Sciatic nerve (tissue), 2 donors: ENCODE measurements at regions not wholly inside any gene's neighbourhood (a gene's known extent, or its start where the extent isn't known, plus 50 kb on each side); places are given as distances from the start of the nearest gene placed in this dataset.

Experiments
- ATAC-seq: fragments of 200-7000 bp; cut with Tn5 transposase; one replicate; pipeline ENCODE4 v1.9.1; 2020; ENCODE audit warnings: mild to moderate bottlenecking, moderate library complexity
- DNase-seq: peaks from one replicate; pipeline ENCODE4 v3.0.0-alpha.2; 2020; ENCODE audit warnings: low spot score
- intact Hi-C: fragments of 100-400 bp; cut with DNase I; formaldehyde crosslinking; loops from one replicate; pipeline ENCODE4 v1.14.2; 2022
- donor health status: DM: no; HTN: no; CAD: no.
- donor health status: DM: no; HTN: no; CAD: no.

- ATAC-seq, result peak; percentile 23
- DNase-seq, result no peak
- intact Hi-C loops, result no loop called here
Observed at GRCh38 chr9:115945009-115945431, 208.6 kb upstream of the PAPPA start.

GRCh38 chr9:115946530-115946929, 207.1 kb upstream of the PAPPA start:
- intact Hi-C loops, result no loop called here
- no peak for DNase-seq
- no peak for ATAC-seq

- DNase-seq, result no peak
- intact Hi-C loops, result no loop called here
- ATAC-seq, result no peak
Observed at GRCh38 chr9:115951977-115952376, 201.6 kb upstream of the PAPPA start.

GRCh38 chr9:115952430-115953292, 200.9 kb upstream of the PAPPA start:
- DNase-seq (no peak), ATAC-seq (no peak)
- intact Hi-C loops, result no loop called here

GRCh38 chr9:115956371-115956770, 197.2 kb upstream of the PAPPA start:
- no peak for DNase-seq
- intact Hi-C loops, result no loop called here
- ATAC-seq, result no peak

- no peak for ATAC-seq
- intact Hi-C loops, result no loop called here
- no peak for DNase-seq
Observed at GRCh38 chr9:115957585-115957984, 196.0 kb upstream of the PAPPA start.

- intact Hi-C loops, result no loop called here
- DNase-seq (no peak), ATAC-seq (no peak)
Observed at GRCh38 chr9:115964710-115965347, 188.8 kb upstream of the PAPPA start.

GRCh38 chr9:115966660-115967059, 186.9 kb upstream of the PAPPA start:
- no peak for DNase-seq
- intact Hi-C loops, result no loop called here

GRCh38 chr9:115969096-115969495, 184.5 kb upstream of the PAPPA start:
- ATAC-seq, result no peak
- no peak for DNase-seq
- intact Hi-C loops, result no loop called here

More at GRCh38 chr9:115966660-115967059, 186.9 kb upstream of the PAPPA start:
- ATAC-seq, result no peak

- no peak for ATAC-seq
- intact Hi-C loops, result no loop called here
- no peak for DNase-seq
Observed at GRCh38 chr9:115972362-115972761, 181.2 kb upstream of the PAPPA start.

- no peak for ATAC-seq
- no peak for DNase-seq
- intact Hi-C loops, result no loop called here
Observed at GRCh38 chr9:115972843-115973595, 180.6 kb upstream of the PAPPA start.

GRCh38 chr9:115976781-115977180, 176.8 kb upstream of the PAPPA start:
- intact Hi-C loops, result no loop called here
- no peak for DNase-seq

GRCh38 chr9:115978091-115978490, 175.5 kb upstream of the PAPPA start:
- DNase-seq, result no peak

More at GRCh38 chr9:115976781-115977180, 176.8 kb upstream of the PAPPA start:
- ATAC-seq, result no peak

GRCh38 chr9:115978659-115979096, 174.9 kb upstream of the PAPPA start:
- DNase-seq (no peak), ATAC-seq (no peak)
- intact Hi-C loops, result no loop called here

More at GRCh38 chr9:115978091-115978490, 175.5 kb upstream of the PAPPA start:
- ATAC-seq, result no peak
- intact Hi-C loops, result no loop called here

- DNase-seq (no peak), ATAC-seq (no peak)
- intact Hi-C loops, result no loop called here
Observed at GRCh38 chr9:115980054-115980453, 173.5 kb upstream of the PAPPA start.

GRCh38 chr9:115980502-115980901, 173.1 kb upstream of the PAPPA start:
- intact Hi-C loops, result no loop called here
- no peak for DNase-seq
- ATAC-seq, result no peak

- ATAC-seq (no peak), DNase-seq (no peak)
- intact Hi-C loops, result no loop called here
Observed at GRCh38 chr9:115980976-115981375, 172.6 kb upstream of the PAPPA start.

- intact Hi-C loops, result no loop called here
- DNase-seq (no peak), ATAC-seq (no peak)
Observed at GRCh38 chr9:115983366-115983765, 170.2 kb upstream of the PAPPA start.

- intact Hi-C loops, result no loop called here
- ATAC-seq, result no peak
- no peak for DNase-seq
Observed at GRCh38 chr9:115985657-115986056, 167.9 kb upstream of the PAPPA start.

- ATAC-seq, result no peak
- no peak for DNase-seq
- intact Hi-C loops, result no loop called here
Observed at GRCh38 chr9:115986508-115986907, 167.1 kb upstream of the PAPPA start.
